Right atrium auricular region (tissue), 2 donors: ENCODE measurements at regions not wholly inside any gene's neighbourhood (a gene's known extent, or its start where the extent isn't known, plus 50 kb on each side); places are given as distances from the start of the nearest gene placed in this dataset.

Source experiments
- DNase-seq: peaks from one replicate; pipeline ENCODE4 v3.0.0-alpha.2; 2019; ENCODE audit warnings: low spot score
- H3K27ac ChIP-seq, 2 donors: fragments of 200-600 bp; sonication (generic); 1 replicate in 1 of 2; 2 replicates in 1 of 2; pipeline ENCODE4 v1.5.1; 2016 to 2019
- H3K27me3 ChIP-seq, 2 donors: fragments of 200-600 bp; sonication (generic); one replicate each; pipeline versions ENCODE4 v1.5.1 to v1.6.0; 2017 to 2019
- H3K36me3 ChIP-seq: fragments of 200-600 bp; sonication (generic); one replicate; pipeline ENCODE4 v1.5.1; 2016
- H3K4me1 ChIP-seq, 2 donors: fragments of 200-600 bp; sonication (generic); one replicate each; pipeline versions ENCODE4 v1.5.1 to v1.6.0; 2017 to 2019
- H3K4me3 ChIP-seq, 2 donors: fragments of 200-600 bp; sonication (generic); 1 replicate in 1 of 2; 2 replicates in 1 of 2; pipeline ENCODE4 v1.5.1; 2017 to 2019; ENCODE audit warnings: mild to moderate bottlenecking in 1 of 2, moderate library complexity in 1 of 2
- H3K9me3 ChIP-seq, 2 donors: fragments of 200-600 bp; sonication (generic); one replicate each; pipeline ENCODE4 v1.5.1; 2019
- CTCF ChIP-seq, 2 donors: fragments of 200-600 bp; sonication (generic); IDR thresholded peaks; one replicate each; pipeline ENCODE4 v1.5.1; 2019; ENCODE audit warnings: antibody characterized with exemption in 2 of 2

- DNase-seq: no peak
- no peaks in the 10 kb centered on the region for H3K27me3 ChIP-seq
Measured at GRCh38 chr21:43273708-43274021, 104.9 kb downstream of the CRYAA start.

GRCh38 chr21:43273016-43273707, 104.4 kb downstream of the CRYAA start:
- TF ChIP-seq CTCF (IDR thresholded peaks at IDR 0.05): no peak
- no peaks in the 10 kb centered on the region for H3K27me3 ChIP-seq
- H3K27ac ChIP-seq: no peak overlapping the region
- no peaks in the 10 kb centered on the region for H3K9me3 ChIP-seq
- peaks cover 0 to 6% of the 10 kb centered on the region in 2 donors for H3K4me1 ChIP-seq
- no peak overlapping the region for H3K4me3 ChIP-seq
- H3K36me3 ChIP-seq: no peaks in the 10 kb centered on the region
- DNase-seq: no peak

More at GRCh38 chr21:43273708-43274021, 104.9 kb downstream of the CRYAA start:
- Histone ChIP-seq H3K36me3 (no peaks in the 10 kb centered on the region), H3K9me3 (no peaks in the 10 kb centered on the region), H3K4me3 (no peak overlapping the region), H3K27ac (no peak overlapping the region), H3K4me1 (peaks cover 0 to 11% of the 10 kb centered on the region in 2 donors)
- no peak for TF ChIP-seq CTCF (IDR thresholded peaks at IDR 0.05)

GRCh38 chr21:43272591-43272990, 103.8 kb downstream of the CRYAA start:
- no peaks in the 10 kb centered on the region for H3K36me3 ChIP-seq
- H3K4me1 ChIP-seq: peaks cover 0 to 3% of the 10 kb centered on the region in 2 donors
- no peak overlapping the region for H3K4me3 ChIP-seq
- no peaks in the 10 kb centered on the region for H3K27me3 ChIP-seq
- no peak for DNase-seq
- no peak overlapping the region for H3K27ac ChIP-seq
- H3K9me3 ChIP-seq: no peaks in the 10 kb centered on the region
- no peak for TF ChIP-seq CTCF (IDR thresholded peaks at IDR 0.05)

GRCh38 chr21:43271452-43272020, 102.7 kb downstream of the CRYAA start:
- TF ChIP-seq CTCF (IDR thresholded peaks at IDR 0.05): no peak
- Histone ChIP-seq H3K36me3 (no peaks in the 10 kb centered on the region), H3K9me3 (no peaks in the 10 kb centered on the region), H3K4me1 (no peaks in the 10 kb centered on the region), H3K4me3 (no peak overlapping the region), H3K27ac (no peak overlapping the region), H3K27me3 (no peaks in the 10 kb centered on the region)
- no peak for DNase-seq

GRCh38 chr21:43270800-43271301, 102.0 kb downstream of the CRYAA start:
- no peak overlapping the region for H3K4me3 ChIP-seq
- H3K27me3 ChIP-seq: no peaks in the 10 kb centered on the region
- H3K9me3 ChIP-seq: no peaks in the 10 kb centered on the region

More at GRCh38 chr21:43270800-43271301, 102.0 kb downstream of the CRYAA start:
- Histone ChIP-seq H3K4me1 (no peaks in the 10 kb centered on the region), H3K36me3 (no peaks in the 10 kb centered on the region), H3K27ac (no peak overlapping the region)
- no peak for TF ChIP-seq CTCF (IDR thresholded peaks at IDR 0.05)
- DNase-seq: no peak
